Fibroblast of lung (primary cell): ENCODE measurements at regions not wholly inside any gene's neighbourhood (a gene's known extent, or its start where the extent isn't known, plus 50 kb on each side); places are given as distances from the start of the nearest gene placed in this dataset.
A peak's percentile ranks its signal among the peaks of the same experiment; 100 is the strongest.

Experiments used
- DNase-seq, 2 donors: peaks; one replicate each; pipeline versions ENCODE4 v3.0.0 to v3.0.0-alpha.2; 2010; ENCODE audit warnings: low read depth in 2 of 2
- H2AFZ ChIP-seq: 2 replicates; pipeline ENCODE4 v1.5.1; 2012; ENCODE audit warnings: low read length, control low read depth, inconsistent platforms
- H3K27ac ChIP-seq: 2 replicates; pipeline ENCODE4 v1.5.1; 2011; ENCODE audit warnings: low read length, control low read depth; ENCODE audit not compliant: insufficient read depth
- H3K27me3 ChIP-seq: 2 replicates; pipeline ENCODE4 v1.5.1; 2011; ENCODE audit warnings: mild to moderate bottlenecking, low read length; ENCODE audit not compliant: control insufficient read depth, insufficient read depth
- H3K36me3 ChIP-seq: 2 replicates; pipeline ENCODE4 v1.5.1; 2011; ENCODE audit warnings: low read length; ENCODE audit not compliant: control insufficient read depth, insufficient read depth
- H3K4me1 ChIP-seq: 2 replicates; pipeline ENCODE4 v1.5.1; 2011; ENCODE audit warnings: low read length; ENCODE audit not compliant: control insufficient read depth, insufficient read depth; ENCODE audit errors: extremely low read depth
- H3K4me2 ChIP-seq: 2 replicates; pipeline ENCODE4 v1.5.1; 2011; ENCODE audit warnings: low read length, control low read depth; ENCODE audit not compliant: insufficient read depth; ENCODE audit errors: extremely low read depth
- H3K4me3 ChIP-seq, 4 experiments: fragments of 200-600 bp in 1 of 4; sonication (generic) in 1 of 4; replicated peaks in 1 of 4; 2 replicates each; pipeline ENCODE4 v1.5.1; 2011 to 2016; ENCODE audit warnings: low read length in 4 of 4, low read depth in 3 of 4, mild to moderate bottlenecking in 3 of 4, control low read depth in 2 of 4, inconsistent platforms in 1 of 4, mixed read lengths in 1 of 4; ENCODE audit not compliant: insufficient read depth in 1 of 4; ENCODE audit errors: control extremely low read depth in 1 of 4
- H3K79me2 ChIP-seq: 2 replicates; pipeline ENCODE4 v1.5.1; 2012; ENCODE audit warnings: mild to moderate bottlenecking, low read length, inconsistent platforms; ENCODE audit not compliant: control insufficient read depth, insufficient read depth
- H3K9ac ChIP-seq: 2 replicates; pipeline ENCODE4 v1.5.1; 2011; ENCODE audit warnings: mild to moderate bottlenecking, low read length, control low read depth; ENCODE audit not compliant: insufficient read depth
- H3K9me3 ChIP-seq: 2 replicates; pipeline ENCODE4 v1.5.1; 2012; ENCODE audit warnings: low read depth, low read length; ENCODE audit not compliant: control insufficient read depth, insufficient read depth
- H4K20me1 ChIP-seq: 2 replicates; pipeline ENCODE4 v1.5.1; 2011; ENCODE audit warnings: low read length; ENCODE audit not compliant: control insufficient read depth, insufficient read depth; ENCODE audit errors: extremely low read depth
- CTCF ChIP-seq, 2 donors: IDR thresholded peaks in 1 of 2; conservative IDR thresholded peaks in 1 of 2; 1 replicate in 1 of 2; 2 replicates in 1 of 2; pipeline ENCODE4 v1.5.1; 2011 to 2012; ENCODE audit warnings: low read length in 2 of 2, control low read depth in 1 of 2, inconsistent platforms in 1 of 2, low read depth in 1 of 2, mild to moderate bottlenecking in 1 of 2
- EZH2 ChIP-seq: IDR thresholded peaks from 2 replicates; pipeline ENCODE4 v1.5.1; 2012; ENCODE audit warnings: low read length, control low read depth, mild to moderate bottlenecking; ENCODE audit errors: missing control alignments

GRCh38 chr16:51579652-51580360 lies 428.7 kb upstream of the SALL1 start:
- no peak for DNase-seq
- H3K9me3 ChIP-seq, result no peaks in the 10 kb centered on the region
- no peaks in the 10 kb centered on the region for H3K79me2 ChIP-seq
- H3K4me1 ChIP-seq, result no peaks in the 10 kb centered on the region
- TF ChIP-seq EZH2, result no peak
- TF ChIP-seq CTCF (conservative IDR thresholded peaks at IDR 0.05 in 1 of 2, IDR thresholded peaks at IDR 0.05 in 1 of 2; ENCODE audit: low read depth in 1 of 2, low read length in 2 of 2), result no peak
- H4K20me1 ChIP-seq, result no peaks in the 10 kb centered on the region
- H2AFZ ChIP-seq, result no peak overlapping the region
- H3K9ac ChIP-seq, result no peak overlapping the region
- no peak overlapping the region for H3K27ac ChIP-seq
- no peaks in the 10 kb centered on the region for H3K36me3 ChIP-seq
- H3K4me2 ChIP-seq, result no peak overlapping the region
- no peaks in the 10 kb centered on the region for H3K27me3 ChIP-seq
- H3K4me3 ChIP-seq, result no peak overlapping the region

GRCh38 chr16:51577621-51578303 lies 426.7 kb upstream of the SALL1 start:
- H3K36me3 ChIP-seq, result no peaks in the 10 kb centered on the region
- H3K4me1 ChIP-seq, result no peaks in the 10 kb centered on the region
- H3K9me3 ChIP-seq, result no peaks in the 10 kb centered on the region
- peak; percentile 26 to 68 for DNase-seq
- H3K9ac ChIP-seq, result no peak overlapping the region
- no peaks in the 10 kb centered on the region for H3K79me2 ChIP-seq
- no peaks in the 10 kb centered on the region for H3K27me3 ChIP-seq
- no peaks in the 10 kb centered on the region for H4K20me1 ChIP-seq
- no peak overlapping the region for H3K4me3 ChIP-seq
- no peak overlapping the region for H3K27ac ChIP-seq
- H2AFZ ChIP-seq, result no peak overlapping the region
- H3K4me2 ChIP-seq, result no peak overlapping the region
- TF ChIP-seq CTCF (conservative IDR thresholded peaks at IDR 0.05 in 1 of 2, IDR thresholded peaks at IDR 0.05 in 1 of 2; ENCODE audit: low read depth in 1 of 2, low read length in 2 of 2) (no peak), EZH2 (no peak)

GRCh38 chr16:51576498-51577195 lies 425.6 kb upstream of the SALL1 start:
- Histone ChIP-seq H3K9me3 (no peaks in the 10 kb centered on the region), H3K79me2 (no peaks in the 10 kb centered on the region), H3K4me1 (no peaks in the 10 kb centered on the region), H3K36me3 (no peaks in the 10 kb centered on the region), H4K20me1 (no peaks in the 10 kb centered on the region), H3K27ac (no peak overlapping the region), H2AFZ (no peak overlapping the region), H3K27me3 (no peaks in the 10 kb centered on the region), H3K9ac (no peak overlapping the region), H3K4me2 (no peak overlapping the region), H3K4me3 (no peak overlapping the region)
- DNase-seq, result no peak
- TF ChIP-seq CTCF (conservative IDR thresholded peaks at IDR 0.05 in 1 of 2, IDR thresholded peaks at IDR 0.05 in 1 of 2; ENCODE audit: low read depth in 1 of 2, low read length in 2 of 2) (no peak), EZH2 (no peak)
